ENCODE measurements at regions not wholly inside any gene's neighbourhood (a gene's known extent, or its start where the extent isn't known, plus 50 kb on each side); places are given as distances from the start of the nearest gene placed in this dataset.
"Not testable (repeated sequence)": the region's sequence is repeated elsewhere in the genome, so short reads cannot be mapped to it uniquely, and the experiment has no call there.

GRCh38 chr15:81885135-81885534, 160.7 kb downstream of the MEX3B start:
- Histone ChIP-seq H2AFZ (ENCODE audit: low read length) (no peak overlapping the region), H3K27me3 (ENCODE audit: low read length) (no peaks in the 10 kb centered on the region), H3K9me3 (ENCODE audit: low read length) (no peaks in the 10 kb centered on the region), H3K9ac (ENCODE audit: low read length) (no peak overlapping the region), H4K20me1 (ENCODE audit: insufficient read depth, low read depth, low read length) (no peaks in the 10 kb centered on the region), H3K36me3 (ENCODE audit: insufficient read depth, low read length) (no peaks in the 10 kb centered on the region), H3K4me2 (ENCODE audit: low read depth, low read length, poor library complexity, severe bottlenecking) (no peak overlapping the region), H3K4me3 (ENCODE audit: low read length) (no peak overlapping the region), H3K27ac (ENCODE audit: low read length) (no peak overlapping the region), H3K79me2 (ENCODE audit: low read length) (no peaks in the 10 kb centered on the region), H3K4me1 (ENCODE audit: low read length) (peaks cover 11% of the 10 kb centered on the region), H3K9me2 (replicated peaks; ENCODE audit: insufficient read depth, low read length) (no peaks in the 10 kb centered on the region)
- no peak for DNase-seq

DNA sequence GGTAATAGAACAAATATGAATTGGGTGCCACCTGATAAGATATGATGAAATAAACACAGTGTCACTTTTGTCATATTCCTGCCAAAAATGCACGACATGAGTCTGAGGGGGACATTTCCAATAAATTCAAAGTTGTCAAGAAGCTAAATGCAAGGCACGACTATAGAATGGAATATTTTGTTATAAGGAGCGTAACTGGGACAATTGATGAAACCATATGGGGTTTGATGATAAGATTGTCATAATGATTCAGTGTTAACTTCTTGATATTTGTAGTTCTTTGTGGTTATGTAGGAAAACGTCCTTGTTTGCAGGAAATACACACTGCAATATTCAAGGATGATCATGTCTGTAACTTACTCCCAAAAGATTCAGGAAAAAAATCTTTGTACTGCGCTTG, 163.3 kb downstream of the MEX3B start:
- Histone ChIP-seq H3K9me3 (ENCODE audit: low read length) (no peaks in the 10 kb centered on the region), H3K4me3 (ENCODE audit: low read length) (no peak overlapping the region), H3K27ac (ENCODE audit: low read length) (no peak overlapping the region), H3K4me2 (ENCODE audit: low read depth, low read length, poor library complexity, severe bottlenecking) (no peak overlapping the region), H3K27me3 (ENCODE audit: low read length) (no peaks in the 10 kb centered on the region), H3K9me2 (replicated peaks; ENCODE audit: insufficient read depth, low read length) (no peaks in the 10 kb centered on the region), H3K79me2 (ENCODE audit: low read length) (no peaks in the 10 kb centered on the region), H2AFZ (ENCODE audit: low read length) (no peak overlapping the region), H3K36me3 (ENCODE audit: insufficient read depth, low read length) (no peaks in the 10 kb centered on the region), H3K4me1 (ENCODE audit: low read length) (peaks cover 16% of the 10 kb centered on the region), H3K9ac (ENCODE audit: low read length) (no peak overlapping the region), H4K20me1 (ENCODE audit: insufficient read depth, low read depth, low read length) (no peaks in the 10 kb centered on the region)
- no peak for DNase-seq

- H4K20me1 ChIP-seq (ENCODE audit: insufficient read depth, low read depth, low read length), result no peaks in the 10 kb centered on the region
- 0 out of 2 replicates have a peak overlapping the region, but pooled peaks have one; percentile 23 for H3K9ac ChIP-seq (ENCODE audit: low read length)
- no peaks in the 10 kb centered on the region for H3K9me3 ChIP-seq (ENCODE audit: low read length)
- no peaks in the 10 kb centered on the region for H3K9me2 ChIP-seq (replicated peaks; ENCODE audit: insufficient read depth, low read length)
- peak overlapping the region; percentile 36 for H3K4me2 ChIP-seq (ENCODE audit: low read depth, low read length, poor library complexity, severe bottlenecking)
- H3K79me2 ChIP-seq (ENCODE audit: low read length), result no peaks in the 10 kb centered on the region
- H3K4me3 ChIP-seq (ENCODE audit: low read length), result no peak overlapping the region
- H3K27me3 ChIP-seq (ENCODE audit: low read length), result no peaks in the 10 kb centered on the region
- no peak for DNase-seq
- no peaks in the 10 kb centered on the region for H3K36me3 ChIP-seq (ENCODE audit: insufficient read depth, low read length)
- H3K4me1 ChIP-seq (ENCODE audit: low read length), result peaks cover 16% of the 10 kb centered on the region
- H2AFZ ChIP-seq (ENCODE audit: low read length), result no peak overlapping the region; the same call in 1 of the 2 replicates
- H3K27ac ChIP-seq (ENCODE audit: low read length), result no peak overlapping the region
These were observed 165.0 kb downstream of the MEX3B start for GRCh38 chr15:81880833-81881232.

GRCh38 chr15:81880314-81880713, 165.5 kb downstream of the MEX3B start:
- Histone ChIP-seq H3K9me3 (ENCODE audit: low read length) (no peaks in the 10 kb centered on the region), H3K79me2 (ENCODE audit: low read length) (no peaks in the 10 kb centered on the region), H3K9ac (ENCODE audit: low read length) (0 out of 2 replicates have a peak overlapping the region, but pooled peaks have one; percentile 23), H3K4me3 (ENCODE audit: low read length) (no peak overlapping the region), H3K4me1 (ENCODE audit: low read length) (peaks cover 16% of the 10 kb centered on the region), H3K36me3 (ENCODE audit: insufficient read depth, low read length) (no peaks in the 10 kb centered on the region), H3K27me3 (ENCODE audit: low read length) (no peaks in the 10 kb centered on the region), H3K27ac (ENCODE audit: low read length) (no peak overlapping the region), H2AFZ (ENCODE audit: low read length) (no peak overlapping the region; the same call in 1 of the 2 replicates), H4K20me1 (ENCODE audit: insufficient read depth, low read depth, low read length) (no peaks in the 10 kb centered on the region), H3K4me2 (ENCODE audit: low read depth, low read length, poor library complexity, severe bottlenecking) (peak overlapping the region; percentile 36), H3K9me2 (replicated peaks; ENCODE audit: insufficient read depth, low read length) (no peaks in the 10 kb centered on the region)
- DNase-seq, result peak; percentile 63

GRCh38 chr15:81875717-81876116, 170.1 kb downstream of the MEX3B start:
- H3K27ac ChIP-seq (ENCODE audit: low read length); H3K36me3 ChIP-seq (ENCODE audit: insufficient read depth, low read length); H3K4me2 ChIP-seq (ENCODE audit: low read depth, low read length, poor library complexity, severe bottlenecking); H3K9me2 ChIP-seq (replicated peaks; ENCODE audit: insufficient read depth, low read length); H4K20me1 ChIP-seq (ENCODE audit: insufficient read depth, low read depth, low read length); H3K4me3 ChIP-seq (ENCODE audit: low read length); H3K9ac ChIP-seq (ENCODE audit: low read length); H3K27me3 ChIP-seq (ENCODE audit: low read length); H2AFZ ChIP-seq (ENCODE audit: low read length); H3K9me3 ChIP-seq (ENCODE audit: low read length); H3K79me2 ChIP-seq (ENCODE audit: low read length); DNase-seq: not testable (repeated sequence)
- peaks cover 11% of the 10 kb centered on the region for H3K4me1 ChIP-seq (ENCODE audit: low read length)

DNA sequence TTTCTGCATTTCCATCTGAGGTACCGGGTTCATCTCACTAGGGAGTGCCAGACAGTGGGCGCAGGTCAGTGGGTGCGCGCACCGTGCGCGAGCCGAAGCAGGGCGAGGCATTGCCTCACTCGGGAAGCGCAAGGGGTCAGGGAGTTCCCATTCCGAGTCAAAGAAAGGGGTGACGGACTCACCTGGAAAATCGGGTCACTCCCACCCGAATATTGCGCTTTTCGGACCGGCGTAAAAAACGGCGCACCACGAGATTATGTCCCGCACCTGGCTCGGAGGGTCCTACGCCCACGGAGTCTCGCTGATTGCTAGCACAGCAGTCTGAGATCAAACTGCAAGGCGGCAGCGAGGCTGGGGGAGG, 175.1 kb downstream of the MEX3B start:
- H3K9me3 ChIP-seq (ENCODE audit: low read length); H2AFZ ChIP-seq (ENCODE audit: low read length); H3K79me2 ChIP-seq (ENCODE audit: low read length); H3K9me2 ChIP-seq (replicated peaks; ENCODE audit: insufficient read depth, low read length); DNase-seq; H3K36me3 ChIP-seq (ENCODE audit: insufficient read depth, low read length); H3K4me2 ChIP-seq (ENCODE audit: low read depth, low read length, poor library complexity, severe bottlenecking); H4K20me1 ChIP-seq (ENCODE audit: insufficient read depth, low read depth, low read length); H3K4me3 ChIP-seq (ENCODE audit: low read length); H3K27ac ChIP-seq (ENCODE audit: low read length); H3K27me3 ChIP-seq (ENCODE audit: low read length); H3K9ac ChIP-seq (ENCODE audit: low read length): not testable (repeated sequence)
- peaks cover 11% of the 10 kb centered on the region for H3K4me1 ChIP-seq (ENCODE audit: low read length)

GRCh38 chr15:81870062-81870745, 175.6 kb downstream of the MEX3B start:
- not testable (repeated sequence) for H3K4me3 ChIP-seq (ENCODE audit: low read length); H3K9me2 ChIP-seq (replicated peaks; ENCODE audit: insufficient read depth, low read length); H3K27me3 ChIP-seq (ENCODE audit: low read length); H3K9me3 ChIP-seq (ENCODE audit: low read length); H3K4me2 ChIP-seq (ENCODE audit: low read depth, low read length, poor library complexity, severe bottlenecking); H3K9ac ChIP-seq (ENCODE audit: low read length); H3K36me3 ChIP-seq (ENCODE audit: insufficient read depth, low read length); H4K20me1 ChIP-seq (ENCODE audit: insufficient read depth, low read depth, low read length); H3K27ac ChIP-seq (ENCODE audit: low read length); DNase-seq; H3K79me2 ChIP-seq (ENCODE audit: low read length); H2AFZ ChIP-seq (ENCODE audit: low read length)
- H3K4me1 ChIP-seq (ENCODE audit: low read length), result peaks cover 12% of the 10 kb centered on the region

GRCh38 chr15:81869161-81869954, 176.5 kb downstream of the MEX3B start:
- Histone ChIP-seq H3K4me2 (ENCODE audit: low read depth, low read length, poor library complexity, severe bottlenecking) (no peak overlapping the region), H3K27ac (ENCODE audit: low read length) (no peak overlapping the region), H3K4me3 (ENCODE audit: low read length) (no peak overlapping the region), H3K9ac (ENCODE audit: low read length) (no peak overlapping the region), H2AFZ (ENCODE audit: low read length) (no peak overlapping the region), H3K9me2 (replicated peaks; ENCODE audit: insufficient read depth, low read length) (no peaks in the 10 kb centered on the region), H3K27me3 (ENCODE audit: low read length) (no peaks in the 10 kb centered on the region), H3K79me2 (ENCODE audit: low read length) (no peaks in the 10 kb centered on the region), H3K9me3 (ENCODE audit: low read length) (no peaks in the 10 kb centered on the region), H3K36me3 (ENCODE audit: insufficient read depth, low read length) (no peaks in the 10 kb centered on the region), H3K4me1 (ENCODE audit: low read length) (peaks cover 12% of the 10 kb centered on the region), H4K20me1 (ENCODE audit: insufficient read depth, low read depth, low read length) (no peaks in the 10 kb centered on the region)
- no peak for DNase-seq
